ENCODE measurements at regions not wholly inside any gene's neighbourhood (a gene's known extent, or its start where the extent isn't known, plus 50 kb on each side); places are given as distances from the start of the nearest gene placed in this dataset.

DNA sequence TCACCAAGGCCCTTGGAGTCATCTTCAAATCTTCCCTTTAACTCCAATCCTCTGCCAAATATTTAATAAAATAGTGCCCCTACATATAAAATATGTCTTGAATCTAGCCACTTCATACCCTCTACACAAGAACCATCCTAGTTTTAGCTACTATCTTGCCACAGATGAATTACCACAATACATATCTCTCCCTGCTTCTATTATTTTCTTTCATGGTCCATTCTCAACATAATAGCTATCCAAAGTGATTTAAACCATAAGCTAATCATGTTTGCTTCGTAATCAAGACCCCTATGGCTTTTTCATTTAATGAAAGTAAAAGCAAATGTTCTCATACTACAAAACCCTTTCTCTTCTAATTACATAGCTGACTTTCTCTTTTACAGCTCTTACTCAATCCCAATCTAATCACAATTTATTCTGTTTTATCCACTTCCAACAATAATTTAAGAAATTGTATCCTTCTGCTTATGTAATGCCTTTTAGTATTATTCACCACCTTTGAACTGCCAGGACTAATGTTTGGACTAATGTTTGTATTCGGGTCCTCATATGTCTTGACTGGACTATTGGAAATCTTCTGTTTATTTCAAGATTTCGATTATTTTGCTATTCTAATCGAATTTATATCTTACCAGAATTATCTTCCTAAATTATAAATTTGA, 412.0 kb downstream of the SLITRK1 start:
- Histone ChIP-seq H3K9me3 (replicated peaks in 1 of 3) (no peaks in the 10 kb centered on the region), H3K27ac (no peak overlapping the region), H3K4me1 (replicated peaks in 1 of 2) (no peaks in the 10 kb centered on the region), H3K27me3 (no peaks in the 10 kb centered on the region), H3K36me3 (replicated peaks in 1 of 2) (no peaks in the 10 kb centered on the region), H3K4me3 (no peak overlapping the region)
- DNase-seq = no peak
- 62 to 76% (median 66%) methylated on average over 4 of the region's 4 CpGs for WGBS, 4 donors
- intact Hi-C loops (cut with DNase I) = no loop called here
- TF ChIP-seq CTCF (IDR thresholded peaks at IDR 0.05) (no peak), POLR2A (IDR thresholded peaks at IDR 0.05) (no peak)

DNA sequence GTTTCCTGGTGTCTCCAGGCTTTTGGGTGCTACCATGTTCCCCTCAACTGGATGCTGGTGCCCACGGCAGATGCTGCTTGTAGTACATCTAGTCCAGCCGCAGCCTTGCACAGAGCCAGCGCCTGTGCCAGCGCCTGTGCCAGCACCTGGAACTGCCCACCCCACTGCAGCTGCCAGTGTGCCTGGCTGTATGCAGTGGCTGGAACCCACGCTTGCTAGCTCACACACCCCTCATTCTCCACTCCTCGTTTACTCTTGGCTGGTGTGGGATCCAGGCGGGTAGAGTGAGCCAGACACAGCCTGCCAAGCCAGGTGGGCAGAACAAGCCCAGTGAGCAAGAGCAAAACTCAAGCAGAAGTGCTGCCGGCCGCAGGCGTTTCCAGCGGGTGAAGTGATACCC, 428.6 kb downstream of the SLITRK1 start:
- H3K27ac ChIP-seq = no peak overlapping the region
- H3K27me3 ChIP-seq = no peaks in the 10 kb centered on the region
- no peak overlapping the region for H3K4me3 ChIP-seq
- H3K4me1 ChIP-seq (replicated peaks in 1 of 2) = no peaks in the 10 kb centered on the region
- no peaks in the 10 kb centered on the region for H3K9me3 ChIP-seq (replicated peaks in 1 of 3)
- no peaks in the 10 kb centered on the region for H3K36me3 ChIP-seq (replicated peaks in 1 of 2)
- intact Hi-C loops (cut with DNase I) = no loop called here
- no peak for DNase-seq
- 88 to 93% (median 92%) methylated on average over 10 to 11 of the region's 11 CpGs for WGBS, 4 donors
- TF ChIP-seq POLR2A (IDR thresholded peaks at IDR 0.05) = no peak
- no peak for TF ChIP-seq CTCF (IDR thresholded peaks at IDR 0.05)

GRCh38 chr13:83453300-83453699, 429.0 kb downstream of the SLITRK1 start:
- 87 to 97% (median 93%) methylated on average over 4 to 13 of the region's 13 CpGs for WGBS, 4 donors
- H3K4me3 ChIP-seq = no peak overlapping the region
- H3K9me3 ChIP-seq (replicated peaks in 1 of 3) = no peaks in the 10 kb centered on the region
- no peaks in the 10 kb centered on the region for H3K36me3 ChIP-seq (replicated peaks in 1 of 2)
- H3K4me1 ChIP-seq (replicated peaks in 1 of 2) = no peaks in the 10 kb centered on the region
- TF ChIP-seq CTCF (IDR thresholded peaks at IDR 0.05) (no peak), POLR2A (IDR thresholded peaks at IDR 0.05) (no peak)
- intact Hi-C loops (cut with DNase I) = no loop called here
- no peak overlapping the region for H3K27ac ChIP-seq
- no peaks in the 10 kb centered on the region for H3K27me3 ChIP-seq
- DNase-seq = no peak

DNA sequence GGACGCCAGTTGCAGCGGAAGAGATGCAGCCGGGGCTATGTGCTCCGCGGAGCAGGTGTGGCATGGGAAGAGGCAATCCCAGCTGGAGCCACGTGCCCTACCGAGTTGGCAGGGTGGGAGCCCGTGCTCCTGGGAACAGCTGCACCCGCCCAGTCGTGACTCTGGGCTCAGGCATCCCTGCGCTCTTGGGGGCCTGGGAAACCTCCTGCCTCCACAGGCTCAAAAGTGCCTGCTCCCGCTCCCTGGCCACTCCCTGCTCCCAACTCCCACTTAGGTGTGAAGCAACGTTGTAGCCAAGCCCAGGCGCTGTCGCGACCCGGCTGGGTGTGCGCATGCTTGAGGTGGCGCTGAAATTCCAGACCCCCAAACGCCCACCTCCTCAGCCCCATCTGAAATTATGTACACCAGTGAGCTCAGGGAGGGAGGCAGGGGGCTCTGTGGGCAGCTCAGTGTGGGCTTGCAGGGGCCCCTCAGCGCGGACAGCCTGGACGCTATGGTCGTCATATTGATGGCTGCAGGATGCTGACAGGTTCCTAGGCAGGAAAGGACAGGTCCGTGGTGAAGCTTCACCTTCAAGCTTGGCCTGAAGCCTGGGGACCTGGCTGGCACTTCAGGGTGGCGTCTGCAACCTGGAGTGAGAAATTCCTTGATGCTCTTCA, 429.9 kb downstream of the SLITRK1 start:
- WGBS, 4 donors = 88 to 94% (median 93%) methylated on average over 10 to 26 of the region's 26 CpGs
- no peaks in the 10 kb centered on the region for H3K4me1 ChIP-seq (replicated peaks in 1 of 2)
- DNase-seq = no peak
- H3K36me3 ChIP-seq (replicated peaks in 1 of 2) = no peaks in the 10 kb centered on the region
- no peaks in the 10 kb centered on the region for H3K27me3 ChIP-seq
- no peak for TF ChIP-seq CTCF (IDR thresholded peaks at IDR 0.05)
- no peak for TF ChIP-seq POLR2A (IDR thresholded peaks at IDR 0.05)
- intact Hi-C loops (cut with DNase I) = no loop called here
- H3K27ac ChIP-seq = no peak overlapping the region
- no peaks in the 10 kb centered on the region for H3K9me3 ChIP-seq (replicated peaks in 1 of 3)
- H3K4me3 ChIP-seq = no peak overlapping the region
